DMS 273 (cell line): ENCODE measurements at regions not wholly inside any gene's neighbourhood (a gene's known extent, or its start where the extent isn't known, plus 50 kb on each side); places are given as distances from the start of the nearest gene placed in this dataset.
"Not testable (repeated sequence)": the region's sequence is repeated elsewhere in the genome, so short reads cannot be mapped to it uniquely, and the experiment has no call there.

ENCODE experiments used
- DNase-seq: peaks from one replicate; lab custom pipeline; 2025; ENCODE audit not compliant: unreplicated experiment; lab: John Stamatoyannopoulos, UW

- DNase-seq, result no peak
Measured at GRCh38 chr14:43200519-43200918, 1306.6 kb downstream of the FSCB start.

DNA sequence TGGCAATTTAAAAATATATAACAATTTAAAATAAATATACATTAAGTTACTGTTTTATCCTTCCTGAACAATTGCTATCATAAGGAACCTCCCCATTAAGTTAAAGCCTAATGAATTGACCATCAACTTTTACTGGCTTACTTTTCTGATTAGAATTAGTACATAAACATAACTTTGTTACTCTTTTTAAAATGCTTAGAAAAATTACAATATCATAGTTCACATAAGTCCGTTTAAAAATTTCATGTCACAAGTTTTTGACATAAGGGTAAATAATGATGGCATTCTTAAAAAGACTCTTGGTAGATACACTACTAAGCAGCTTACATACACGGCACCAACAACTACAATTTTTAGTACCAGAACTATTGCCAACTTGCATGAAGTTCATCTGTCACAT lies 1308.6 kb downstream of the FSCB start:
- DNase-seq, result no peak

- no peak for DNase-seq
Measured at GRCh38 chr14:43184540-43184939, 1322.5 kb downstream of the FSCB start.

DNA sequence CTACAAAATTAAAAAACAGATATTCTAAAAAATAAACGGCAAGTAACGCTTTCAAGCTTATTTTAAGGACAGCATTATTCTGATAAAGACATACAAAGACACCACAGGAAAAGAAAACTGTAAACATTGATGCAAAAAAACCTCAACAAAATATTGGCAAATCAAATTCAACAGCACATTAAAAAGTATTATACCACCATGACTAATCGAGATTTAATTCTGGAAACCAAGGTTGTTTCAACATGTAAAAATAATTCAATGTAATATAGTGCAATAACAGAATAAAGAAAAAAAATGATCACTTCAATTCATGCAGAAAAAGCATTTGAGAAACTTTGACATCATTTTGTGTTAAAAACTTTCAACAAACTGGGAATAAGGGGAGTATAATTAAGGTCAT lies 1323.2 kb downstream of the FSCB start:
- no peak for DNase-seq

DNA sequence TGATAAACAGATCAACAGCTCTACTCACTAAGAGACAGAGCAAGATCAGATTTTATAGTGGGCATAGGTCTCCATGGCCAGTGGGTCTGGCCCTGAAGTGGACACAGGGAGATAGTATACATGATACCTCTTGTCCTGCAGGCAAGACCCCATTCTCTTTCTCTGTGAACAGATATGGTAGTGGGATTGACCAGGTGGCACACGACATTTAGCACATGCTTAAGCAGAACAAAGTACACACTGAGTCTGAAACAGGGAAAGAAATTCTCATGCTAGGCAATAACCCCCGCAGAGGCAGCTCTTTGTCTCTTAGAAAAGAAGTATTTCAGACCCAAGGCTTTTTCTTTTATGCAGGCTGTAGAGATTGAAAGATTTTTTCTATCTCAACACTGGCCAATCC lies 1331.2 kb downstream of the FSCB start:
- DNase-seq, result no peak

- DNase-seq, result no peak
Measured at GRCh38 chr14:43172899-43173548, 1334.1 kb downstream of the FSCB start.

- DNase-seq, result no peak
Measured at GRCh38 chr14:43169722-43170121, 1337.4 kb downstream of the FSCB start.

GRCh38 chr14:43168371-43168925 lies 1338.6 kb downstream of the FSCB start:
- DNase-seq, result no peak

DNA sequence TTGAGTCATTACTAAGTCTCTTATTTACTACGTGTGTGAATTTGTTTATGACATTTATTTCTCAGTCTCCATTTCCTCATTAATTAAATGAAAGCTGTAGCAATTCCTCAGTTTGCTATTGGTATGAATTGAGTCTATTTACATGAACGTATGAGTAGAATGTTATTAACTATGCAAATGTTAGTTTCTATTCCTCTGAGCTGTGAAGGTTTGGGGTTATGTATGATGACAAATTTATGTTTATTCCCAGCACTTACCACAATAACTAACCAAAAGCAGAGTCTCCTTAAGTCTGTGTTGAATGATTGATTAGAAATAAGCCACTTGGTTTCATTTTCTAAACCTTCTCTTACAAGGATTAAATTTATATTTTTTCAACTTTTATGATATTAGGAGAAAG lies 1340.9 kb downstream of the FSCB start:
- no peak for DNase-seq

- DNase-seq, result no peak
Measured at GRCh38 chr14:43165651-43166050, 1341.4 kb downstream of the FSCB start.

DNA sequence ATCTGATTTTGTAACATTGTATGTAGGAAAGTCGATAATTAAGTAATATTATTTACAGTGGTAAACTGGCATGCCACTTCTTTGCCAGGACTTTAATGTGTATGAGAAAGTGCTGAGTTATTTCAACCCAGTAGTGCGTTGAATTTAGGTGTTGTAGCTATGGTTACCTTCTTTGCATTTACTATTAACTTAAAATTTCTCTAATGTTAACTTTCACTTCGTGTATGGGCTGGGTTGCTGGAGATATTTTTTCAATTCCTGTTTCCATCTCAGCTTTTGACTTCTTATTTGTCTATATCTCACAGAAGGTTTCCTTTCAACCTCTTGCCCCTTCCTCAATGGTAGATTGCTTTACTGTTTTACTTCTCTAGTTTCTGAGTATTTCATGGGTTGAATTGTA lies 1345.6 kb downstream of the FSCB start:
- DNase-seq, result no peak

- no peak for DNase-seq
Measured at GRCh38 chr14:43157661-43158060, 1349.4 kb downstream of the FSCB start.

GRCh38 chr14:43155924-43156323 lies 1351.2 kb downstream of the FSCB start:
- DNase-seq, result no peak

DNA sequence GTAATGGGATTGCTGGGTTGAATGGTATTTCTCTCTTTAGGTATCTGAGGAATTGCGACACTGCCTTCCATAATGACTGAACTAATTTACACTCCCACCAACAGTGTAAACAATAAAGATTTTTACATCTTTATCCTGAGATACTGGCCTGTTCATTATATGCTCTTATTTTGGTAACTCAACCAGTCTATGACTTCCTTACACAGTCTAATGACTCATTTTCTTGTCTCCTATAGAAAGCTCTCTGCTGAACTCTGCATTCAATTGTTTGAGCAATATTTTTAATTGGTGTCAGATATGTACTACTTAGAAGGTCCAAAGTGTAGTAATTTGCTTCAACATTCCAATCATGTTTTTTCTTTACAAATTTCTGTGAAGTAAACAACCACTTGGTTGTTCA lies 1351.8 kb downstream of the FSCB start:
- no peak for DNase-seq

DNA sequence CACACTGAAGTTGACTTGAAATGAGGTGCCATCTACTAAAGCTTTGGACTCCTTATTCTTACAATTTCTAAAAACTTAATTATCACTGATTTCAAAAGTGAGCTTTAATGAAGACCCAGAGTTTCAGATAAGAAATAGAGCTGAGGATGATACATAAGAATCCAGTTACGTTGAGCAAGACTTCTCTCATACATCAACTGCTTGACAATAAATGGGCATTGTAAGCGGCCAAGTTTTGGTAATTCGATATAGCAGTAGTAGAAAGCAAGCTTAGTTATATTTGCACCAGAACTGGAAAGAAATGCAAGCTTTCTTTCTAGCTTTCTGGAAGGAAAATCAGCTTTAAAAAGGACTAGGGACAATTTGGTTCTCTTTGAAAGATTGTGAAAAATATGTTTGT lies 1359.6 kb downstream of the FSCB start:
- peak; percentile 7 for DNase-seq

GRCh38 chr14:43145361-43145760 lies 1361.7 kb downstream of the FSCB start:
- DNase-seq, result no peak

DNA sequence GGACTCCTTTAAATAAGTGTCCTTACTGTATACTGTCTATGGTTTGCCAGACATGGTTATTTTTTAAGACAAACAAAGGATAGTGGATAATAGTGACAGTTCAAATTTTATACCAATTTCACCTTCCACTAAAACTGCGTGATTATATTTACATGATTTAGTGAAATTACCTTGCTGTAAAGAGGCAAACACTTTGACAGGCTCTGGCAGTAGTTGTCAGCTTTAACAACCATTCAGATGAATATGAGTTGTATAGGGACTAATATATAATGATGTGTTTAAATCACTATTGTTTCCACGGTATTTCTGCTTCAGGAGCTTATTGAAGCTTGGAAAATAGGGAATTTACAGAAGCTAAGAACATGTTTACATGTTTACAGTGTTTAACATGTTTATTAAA lies 1364.0 kb downstream of the FSCB start:
- DNase-seq, result no peak

DNA sequence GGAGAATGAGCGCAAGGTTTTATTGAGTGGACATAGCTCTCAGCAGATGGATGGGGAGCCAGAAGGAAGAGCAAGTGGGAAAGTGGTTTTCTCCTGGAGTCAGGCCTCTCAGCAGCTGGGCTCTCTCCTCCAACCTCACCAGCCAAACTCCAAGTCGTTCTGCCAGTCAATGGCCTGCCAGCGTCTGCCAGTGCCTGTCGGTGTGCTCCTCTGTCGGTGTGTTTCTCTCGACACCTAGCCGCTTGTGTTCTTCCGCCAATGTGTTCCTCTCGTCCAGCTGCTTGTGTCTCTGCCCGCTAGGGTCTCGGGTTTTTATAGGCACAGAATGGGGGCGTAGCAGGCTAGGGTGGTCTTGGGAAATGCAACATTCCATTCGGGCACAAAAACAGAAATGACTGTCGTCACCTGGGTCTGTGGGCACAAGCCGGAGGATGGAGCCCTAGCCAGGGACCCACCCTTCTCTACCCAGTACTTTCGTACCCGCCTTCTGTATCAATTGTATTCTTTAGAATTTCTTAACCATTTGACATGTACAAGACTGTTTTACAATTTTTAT lies 1365.4 kb downstream of the FSCB start:
- DNase-seq, result no peak

- DNase-seq, result no peak
Measured at GRCh38 chr14:43140453-43140852, 1366.6 kb downstream of the FSCB start.

GRCh38 chr14:43135877-43136411 lies 1371.1 kb downstream of the FSCB start:
- no peak for DNase-seq

GRCh38 chr14:43132441-43132840 lies 1374.6 kb downstream of the FSCB start:
- no peak for DNase-seq

GRCh38 chr14:43128429-43128828 lies 1378.7 kb downstream of the FSCB start:
- not testable (repeated sequence) for DNase-seq

GRCh38 chr14:43127874-43128273 lies 1379.2 kb downstream of the FSCB start:
- DNase-seq, result not testable (repeated sequence)
